Keratinocyte (primary cell): ENCODE measurements at regions not wholly inside any gene's neighbourhood (a gene's known extent, or its start where the extent isn't known, plus 50 kb on each side); places are given as distances from the start of the nearest gene placed in this dataset.

ENCODE experiments used
- DNase-seq: peaks from one replicate; pipeline ENCODE4 v3.0.0-alpha.2; 2011; ENCODE audit warnings: low read depth, missing footprints, low spot score
- FAIRE-seq: peaks from 2 replicates; lab custom pipeline; 2011; peaks lifted over from hg19 to GRCh38; lab: Jason Lieb, UNC
- H2AFZ ChIP-seq: 2 replicates; pipeline ENCODE4 v1.6.0; 2012; ENCODE audit warnings: low read length, control low read depth, inconsistent platforms; ENCODE audit not compliant: control insufficient read depth
- H3K27ac ChIP-seq: 2 replicates; pipeline ENCODE4 v1.5.1; 2011; ENCODE audit warnings: low read length; ENCODE audit not compliant: control insufficient read depth, insufficient read depth
- H3K27me3 ChIP-seq: 3 replicates; pipeline ENCODE4 v1.6.0; 2011; ENCODE audit warnings: low read length; ENCODE audit not compliant: control insufficient read depth, insufficient read depth; ENCODE audit errors: extremely low read depth
- H3K36me3 ChIP-seq, 2 experiments: 2 replicates in 1 of 2; 3 replicates in 1 of 2; pipeline ENCODE4 v1.5.1; 2011; ENCODE audit warnings: low read length in 2 of 2, mild to moderate bottlenecking in 1 of 2; ENCODE audit not compliant: control insufficient read depth in 2 of 2, insufficient read depth in 2 of 2; ENCODE audit errors: extremely low read depth in 1 of 2
- H3K4me1 ChIP-seq: 3 replicates; pipeline ENCODE4 v1.5.1; 2011; ENCODE audit warnings: low read length; ENCODE audit not compliant: control insufficient read depth, insufficient read depth; ENCODE audit errors: extremely low read depth
- H3K4me2 ChIP-seq: 3 replicates; pipeline ENCODE4 v1.6.0; 2011; ENCODE audit warnings: low read depth, low read length; ENCODE audit not compliant: control insufficient read depth, insufficient read depth; ENCODE audit errors: extremely low read depth
- H3K4me3 ChIP-seq, 3 experiments: fragments of 200-600 bp in 1 of 3; sonication (generic) in 1 of 3; 2 replicates in 2 of 3; 3 replicates in 1 of 3; pipeline ENCODE4 v1.5.1; 2011 to 2016; ENCODE audit warnings: low read length in 3 of 3, mild to moderate bottlenecking in 3 of 3, control low read depth in 2 of 3, inconsistent platforms in 1 of 3, low read depth in 1 of 3, mixed read lengths in 1 of 3, mixed run types in 1 of 3, moderate library complexity in 1 of 3; ENCODE audit not compliant: control insufficient read depth in 2 of 3, insufficient read depth in 2 of 3; ENCODE audit errors: extremely low read depth in 1 of 3
- H3K79me2 ChIP-seq: 2 replicates; pipeline ENCODE4 v1.6.0; 2012; ENCODE audit warnings: low read length; ENCODE audit not compliant: control insufficient read depth, insufficient read depth
- H3K9ac ChIP-seq: 3 replicates; pipeline ENCODE4 v1.6.0; 2011; ENCODE audit warnings: low read length; ENCODE audit not compliant: control insufficient read depth, insufficient read depth; ENCODE audit errors: extremely low read depth
- H3K9me1 ChIP-seq: 3 replicates; pipeline ENCODE4 v1.6.0; 2011; ENCODE audit warnings: low read length; ENCODE audit not compliant: control insufficient read depth, insufficient read depth; ENCODE audit errors: extremely low read depth
- H3K9me3 ChIP-seq: 2 replicates; pipeline ENCODE4 v1.5.1; 2012; ENCODE audit warnings: low read depth, low read length; ENCODE audit not compliant: control insufficient read depth
- H4K20me1 ChIP-seq: 3 replicates; pipeline ENCODE4 v1.6.0; 2011; ENCODE audit warnings: low read length; ENCODE audit not compliant: control insufficient read depth, insufficient read depth; ENCODE audit errors: extremely low read depth
- CTCF ChIP-seq, 3 experiments: IDR thresholded peaks in 1 of 3; conservative IDR thresholded peaks in 1 of 3; optimal IDR thresholded peaks in 1 of 3; 2 replicates in 2 of 3; 3 replicates in 1 of 3; pipeline versions ENCODE3 to v1.5.1; 2011; ENCODE audit warnings: low read length in 3 of 3, mild to moderate bottlenecking in 3 of 3, moderate library complexity in 2 of 3, control low read depth in 1 of 3, inconsistent platforms in 1 of 3; ENCODE audit not compliant: insufficient read depth in 2 of 3; ENCODE audit errors: extremely low read depth in 1 of 3
- EZH2 ChIP-seq: IDR thresholded peaks from one replicate; pipeline ENCODE4 v1.6.1; 2012; ENCODE audit warnings: inconsistent platforms, mild to moderate bottlenecking, low read length, moderate library complexity
- dilution Hi-C: fragments of 300-500 bp; cut with MboI; formaldehyde crosslinking; loops from one replicate; pipeline ENCODE4 v1.7.0; 2020; ENCODE audit warnings: low sequenced_read_pairs; ENCODE audit not compliant: extremely low pct_ligation_motif_present

GRCh38 chr2:5093518-5093917 lies 598.7 kb upstream of the SOX11 start:
- DNase-seq (no peak), FAIRE-seq (no peak)
- Histone ChIP-seq H3K9me3 (peaks cover 3% of the 10 kb centered on the region), H3K9me1 (no peaks in the 10 kb centered on the region), H3K4me2 (no peak overlapping the region), H3K79me2 (no peaks in the 10 kb centered on the region), H4K20me1 (no peaks in the 10 kb centered on the region), H3K27me3 (no peaks in the 10 kb centered on the region), H3K4me1 (no peaks in the 10 kb centered on the region), H3K4me3 (no peak overlapping the region), H2AFZ (no peak overlapping the region), H3K27ac (no peak overlapping the region), H3K9ac (no peak overlapping the region), H3K36me3 (no peaks in the 10 kb centered on the region)
- TF ChIP-seq CTCF (optimal IDR thresholded peaks at IDR 0.05 in 1 of 3, IDR thresholded peaks at IDR 0.05 in 1 of 3, conservative IDR thresholded peaks at IDR 0.05 in 1 of 3; ENCODE audit: extremely low read depth in 1 of 3, insufficient read depth in 2 of 3, low read length in 3 of 3) (no peak), EZH2 (no peak)
- dilution Hi-C loops, result no loop called here

GRCh38 chr2:5094192-5094591 lies 598.0 kb upstream of the SOX11 start:
- DNase-seq (no peak), FAIRE-seq (no peak)
- dilution Hi-C loops, result no loop called here

More at GRCh38 chr2:5094192-5094591, 598.0 kb upstream of the SOX11 start:
- Histone ChIP-seq H3K27me3 (no peaks in the 10 kb centered on the region), H3K9ac (no peak overlapping the region), H3K36me3 (no peaks in the 10 kb centered on the region), H4K20me1 (no peaks in the 10 kb centered on the region), H2AFZ (no peak overlapping the region), H3K9me3 (peaks cover 3% of the 10 kb centered on the region), H3K4me3 (no peak overlapping the region), H3K27ac (no peak overlapping the region), H3K4me1 (no peaks in the 10 kb centered on the region), H3K79me2 (no peaks in the 10 kb centered on the region), H3K9me1 (no peaks in the 10 kb centered on the region), H3K4me2 (no peak overlapping the region)
- no peak for TF ChIP-seq CTCF (optimal IDR thresholded peaks at IDR 0.05 in 1 of 3, IDR thresholded peaks at IDR 0.05 in 1 of 3, conservative IDR thresholded peaks at IDR 0.05 in 1 of 3; ENCODE audit: extremely low read depth in 1 of 3, insufficient read depth in 2 of 3, low read length in 3 of 3)
